H1 (cell line): ENCODE measurements at regions not wholly inside any gene's neighbourhood (a gene's known extent, or its start where the extent isn't known, plus 50 kb on each side); places are given as distances from the start of the nearest gene placed in this dataset.

Source experiments
- CTCF ChIA-PET: fragments of 300-600 bp; sonication (Branson Sonifier 250); formaldehyde crosslinking; loops from one replicate; lab custom pipeline; 2021; ENCODE audit not compliant: partially characterized antibody; lab: Charles Lee
- POLR2A ChIA-PET: fragments of 300-600 bp; sonication (Branson Sonifier 250); formaldehyde crosslinking; loops from one replicate; lab custom pipeline; 2021; ENCODE audit warnings: inconsistent platforms; ENCODE audit not compliant: partially characterized antibody; lab: Charles Lee
- DNase-seq, 2 experiments: peaks; one replicate each; pipeline versions ENCODE4 v3.0.0 to v3.0.0-alpha.2; 2010 to 2022; ENCODE audit warnings: low spot score in 2 of 2, low read depth in 1 of 2, mixed read lengths in 1 of 2
- FAIRE-seq: peaks from 2 replicates; lab custom pipeline; 2011; peaks lifted over from hg19 to GRCh38; lab: Jason Lieb, UNC
- H2AFZ ChIP-seq: 2 replicates; pipeline ENCODE4 v1.8.1; 2012; ENCODE audit warnings: low read length, inconsistent platforms
- H2AK5ac ChIP-seq: 2 replicates; pipeline ENCODE4 v1.6.1; 2013; ENCODE audit warnings: low read depth, low read length
- H2BK120ac ChIP-seq: replicated peaks from 2 replicates; pipeline ENCODE3; 2013; ENCODE audit warnings: low read depth, low read length, inconsistent platforms
- H2BK12ac ChIP-seq: 2 replicates; pipeline ENCODE4 v1.6.1; 2013; ENCODE audit warnings: low read depth, low read length
- H2BK15ac ChIP-seq: 2 replicates; pipeline ENCODE4 v1.6.1; 2013; ENCODE audit warnings: low read length
- H2BK20ac ChIP-seq: 2 replicates; pipeline ENCODE4 v1.6.1; 2013; ENCODE audit warnings: low read length
- H2BK5ac ChIP-seq: 2 replicates; pipeline ENCODE4 v1.6.1; 2013; ENCODE audit warnings: low read depth, low read length
- H3K14ac ChIP-seq: 2 replicates; pipeline ENCODE4 v1.6.1; 2013; ENCODE audit warnings: inconsistent platforms; ENCODE audit not compliant: insufficient read length
- H3K18ac ChIP-seq: 2 replicates; pipeline ENCODE4 v1.6.1; 2013; ENCODE audit warnings: low read length; ENCODE audit errors: extremely low read depth
- H3K23ac ChIP-seq: 2 replicates; pipeline ENCODE4 v1.6.1; 2013; ENCODE audit warnings: inconsistent platforms; ENCODE audit not compliant: insufficient read length
- H3K23me2 ChIP-seq: 2 replicates; pipeline ENCODE4 v1.6.1; 2013; ENCODE audit warnings: low read depth, low read length
- H3K27ac ChIP-seq: 2 replicates; pipeline ENCODE4 v1.6.1; 2011; ENCODE audit warnings: low read depth, low read length, inconsistent platforms
- H3K27me3 ChIP-seq, 4 experiments: replicated peaks in 1 of 4; 1 replicate in 1 of 4; 2 replicates in 3 of 4; pipeline versions ENCODE4 v1.6.1 to v1.8.1; 2011 to 2013; ENCODE audit warnings: low read length in 3 of 4, mild to moderate bottlenecking in 3 of 4, inconsistent platforms in 2 of 4, mixed read lengths in 2 of 4, moderate library complexity in 1 of 4; ENCODE audit not compliant: control insufficient read depth in 3 of 4, insufficient read depth in 3 of 4; ENCODE audit errors: extremely low read depth in 1 of 4
- H3K36me3 ChIP-seq, 4 experiments: 2 replicates each; pipeline versions ENCODE4 v1.6.1 to v1.8.1; 2011 to 2013; ENCODE audit warnings: mild to moderate bottlenecking in 4 of 4, low read length in 3 of 4, moderate library complexity in 2 of 4, control low read depth in 1 of 4, inconsistent platforms in 1 of 4; ENCODE audit not compliant: insufficient read depth in 4 of 4, control insufficient read depth in 2 of 4
- H3K4ac ChIP-seq: replicated peaks from 2 replicates; pipeline ENCODE3; 2013; ENCODE audit warnings: low read length, low read depth, mixed read lengths, inconsistent platforms; ENCODE audit not compliant: insufficient read length
- H3K4me1 ChIP-seq, 4 experiments: replicated peaks in 1 of 4; 1 replicate in 1 of 4; 2 replicates in 3 of 4; pipeline versions ENCODE4 v1.6.1 to v1.8.1; 2011 to 2013; ENCODE audit warnings: low read length in 3 of 4, inconsistent platforms in 2 of 4, mixed read lengths in 1 of 4; ENCODE audit not compliant: insufficient read depth in 4 of 4, control insufficient read depth in 3 of 4
- H3K4me2 ChIP-seq, 2 experiments: 2 replicates each; pipeline versions ENCODE4 v1.6.1 to v1.8.1; 2011 to 2013; ENCODE audit warnings: low read depth in 2 of 2, low read length in 2 of 2, control low read depth in 1 of 2, inconsistent platforms in 1 of 2, mild to moderate bottlenecking in 1 of 2; ENCODE audit not compliant: insufficient read depth in 1 of 2
- H3K4me3 ChIP-seq, 4 experiments: fragments of 200-600, 300-600 bp in 1 of 4; sonication (generic), shearing (Covaris generic), sonication (Bioruptor Twin) in 1 of 4; 2 replicates each; pipeline versions ENCODE4 v1.5.1 to v1.8.1; 2011 to 2016; ENCODE audit warnings: low read length in 4 of 4, low read depth in 3 of 4, control low read depth in 2 of 4, inconsistent platforms in 2 of 4, mild to moderate bottlenecking in 2 of 4, mixed read lengths in 1 of 4, moderate library complexity in 1 of 4; ENCODE audit not compliant: insufficient read depth in 2 of 4; ENCODE audit errors: extremely low read depth in 1 of 4
- H3K56ac ChIP-seq: replicated peaks from 2 replicates; pipeline ENCODE3; 2013; ENCODE audit warnings: low read depth, mild to moderate bottlenecking, mixed read lengths, low read length, inconsistent platforms; ENCODE audit not compliant: insufficient read length
- H3K79me1 ChIP-seq: 2 replicates; pipeline ENCODE4 v1.6.1; 2013; ENCODE audit warnings: low read depth, low read length, control low read depth
- H3K79me2 ChIP-seq, 2 experiments: 2 replicates each; pipeline versions ENCODE4 v1.6.1 to v1.8.1; 2012 to 2013; ENCODE audit warnings: low read length in 2 of 2, mild to moderate bottlenecking in 2 of 2, inconsistent platforms in 1 of 2; ENCODE audit not compliant: insufficient read depth in 2 of 2, control insufficient read depth in 1 of 2
- H3K9ac ChIP-seq, 4 experiments: replicated peaks in 1 of 4; 1 replicate in 1 of 4; 2 replicates in 3 of 4; pipeline versions ENCODE4 v1.6.1 to v1.8.1; 2011 to 2013; ENCODE audit warnings: low read depth in 3 of 4, low read length in 3 of 4, control low read depth in 2 of 4, mild to moderate bottlenecking in 2 of 4, moderate library complexity in 2 of 4, inconsistent platforms in 1 of 4; ENCODE audit errors: extremely low read depth in 1 of 4
- H3K9me3 ChIP-seq, 2 experiments: 2 replicates each; pipeline versions ENCODE4 v1.6.1 to v1.8.1; 2012 to 2013; ENCODE audit warnings: mild to moderate bottlenecking in 2 of 2, moderate library complexity in 2 of 2, control low read depth in 1 of 2, inconsistent platforms in 1 of 2, low read depth in 1 of 2, low read length in 1 of 2, mixed read lengths in 1 of 2; ENCODE audit not compliant: insufficient read depth in 2 of 2
- H4K20me1 ChIP-seq, 2 experiments: replicated peaks in 1 of 2; 2 replicates each; pipeline versions ENCODE3 to v1.8.1; 2011 to 2013; ENCODE audit warnings: inconsistent platforms in 2 of 2, low read length in 2 of 2, mild to moderate bottlenecking in 1 of 2; ENCODE audit not compliant: insufficient read depth in 2 of 2, control insufficient read depth in 1 of 2
- H4K5ac ChIP-seq: 2 replicates; pipeline ENCODE4 v1.6.1; 2013; ENCODE audit warnings: low read length, low read depth, mixed read lengths, inconsistent platforms; ENCODE audit not compliant: insufficient read length
- H4K8ac ChIP-seq: 2 replicates; pipeline ENCODE4 v1.8.0; 2013; ENCODE audit warnings: mild to moderate bottlenecking, moderate library complexity, low read length, inconsistent platforms; ENCODE audit not compliant: insufficient read depth; ENCODE audit errors: extremely low read depth
- H4K91ac ChIP-seq: replicated peaks from 2 replicates; pipeline ENCODE3; 2013; ENCODE audit warnings: low read length, mixed read lengths, inconsistent platforms; ENCODE audit not compliant: insufficient read length
- ATF2 ChIP-seq: IDR thresholded peaks from 2 replicates; pipeline ENCODE4 v1.6.1; 2012; ENCODE audit warnings: low read length, inconsistent platforms
- BCL11A ChIP-seq, 2 experiments: IDR thresholded peaks; one replicate each; pipeline ENCODE4 v1.6.1; 2011; ENCODE audit warnings: low read depth in 2 of 2, low read length in 2 of 2, mild to moderate bottlenecking in 2 of 2
- CBX8 ChIP-seq: fragments of 300-800, 300-1000 bp; sonication (generic); IDR thresholded peaks from 2 replicates; pipeline ENCODE4 v1.7.1; 2016; ENCODE audit warnings: low read depth, low read length, borderline replicate concordance
- EP300 ChIP-seq, 2 experiments: IDR thresholded peaks; 1 replicate in 1 of 2; 2 replicates in 1 of 2; pipeline ENCODE4 v1.6.1; 2011 to 2012; ENCODE audit warnings: low read depth in 2 of 2, low read length in 2 of 2, mild to moderate bottlenecking in 2 of 2, borderline replicate concordance in 1 of 2, inconsistent platforms in 1 of 2, moderate library complexity in 1 of 2
- FOSL1 ChIP-seq: IDR thresholded peaks from 2 replicates; pipeline ENCODE4 v1.6.1; 2011; ENCODE audit warnings: mild to moderate bottlenecking, low read depth, low read length, moderate library complexity; ENCODE audit not compliant: insufficient read depth
- KDM4A ChIP-seq: IDR thresholded peaks from one replicate; pipeline ENCODE4 v1.7.1; 2012; ENCODE audit warnings: low read depth, mild to moderate bottlenecking, moderate library complexity, low read length, inconsistent platforms; ENCODE audit not compliant: severe bottlenecking
- NANOG ChIP-seq: IDR thresholded peaks from 2 replicates; pipeline ENCODE4 v1.6.1; 2011; ENCODE audit warnings: low read length, low read depth, mild to moderate bottlenecking, inconsistent platforms; ENCODE audit not compliant: insufficient read depth, poor library complexity, severe bottlenecking
- PHF8 ChIP-seq: fragments of 200-600 bp; sonication (generic); conservative IDR thresholded peaks from 2 replicates; pipeline ENCODE4 v1.7.1; 2012; ENCODE audit warnings: low read depth, mild to moderate bottlenecking, inconsistent platforms, low read length, moderate library complexity
- RBBP5 ChIP-seq: IDR thresholded peaks from 2 replicates; pipeline ENCODE4 v1.7.1; 2012; ENCODE audit warnings: low read depth, mild to moderate bottlenecking, inconsistent platforms, low read length, moderate library complexity, borderline replicate concordance
- RFX5 ChIP-seq: IDR thresholded peaks from 2 replicates; pipeline ENCODE4 v1.6.1; 2011; ENCODE audit warnings: low read depth, low read length, improper control_type of control experiment, borderline replicate concordance
- SP4 ChIP-seq: IDR thresholded peaks from 2 replicates; pipeline ENCODE4 v1.6.1; 2012; ENCODE audit warnings: low read length, inconsistent platforms
- TAF7 ChIP-seq: optimal IDR thresholded peaks from 2 replicates; pipeline ENCODE3; 2011; ENCODE audit warnings: low read depth, mild to moderate bottlenecking, inconsistent platforms, low read length, moderate library complexity, borderline replicate concordance
- TBP ChIP-seq: IDR thresholded peaks from 2 replicates; pipeline ENCODE4 v1.6.1; 2011; ENCODE audit warnings: low read depth, low read length, improper control_type of control experiment
- TEAD4 ChIP-seq: IDR thresholded peaks from 2 replicates; pipeline ENCODE4 v1.6.1; 2012; ENCODE audit warnings: low read depth, low read length, inconsistent platforms, mixed read lengths

GRCh38 chr2:41344529-41344928, 703.3 kb upstream of the PKDCC start:
- Histone ChIP-seq H3K79me2 (no peaks in the 10 kb centered on the region), H2BK12ac (no peak overlapping the region), H3K79me1 (no peaks in the 10 kb centered on the region), H3K18ac (no peak overlapping the region), H3K23ac (no peak overlapping the region), H3K4ac (no peak overlapping the region), H3K9ac (no peak overlapping the region), H2BK120ac (no peak overlapping the region), H4K8ac (no peak overlapping the region), H2BK15ac (no peak overlapping the region), H3K4me3 (no peak overlapping the region), H3K27me3 (no peaks in the 10 kb centered on the region), H3K56ac (no peak overlapping the region), H2BK5ac (no peak overlapping the region), H3K4me2 (no peak overlapping the region), H3K36me3 (no peaks in the 10 kb centered on the region), H4K5ac (no peak overlapping the region), H3K27ac (no peak overlapping the region), H3K23me2 (no peaks in the 10 kb centered on the region), H3K9me3 (no peaks in the 10 kb centered on the region), H2BK20ac (no peak overlapping the region), H2AFZ (no peak overlapping the region), H2AK5ac (no peak overlapping the region), H4K20me1 (no peaks in the 10 kb centered on the region), H4K91ac (no peak overlapping the region), H3K4me1 (no peaks in the 10 kb centered on the region), H3K14ac (no peak overlapping the region)
- no peak for TF ChIP-seq FOSL1
- TF ChIP-seq EP300 (IDR thresholded peaks at IDR 0.05; ENCODE audit: borderline replicate concordance in 1 of 2, low read depth in 2 of 2, low read length in 2 of 2), result no peak
- TF ChIP-seq TAF7, result no peak
- TF ChIP-seq TBP, result no peak
- TF ChIP-seq CBX8, result no peak
- no peak for TF ChIP-seq RBBP5
- TF ChIP-seq BCL11A (IDR thresholded peaks at IDR 0.05; ENCODE audit: low read depth in 2 of 2, low read length in 2 of 2), result no peak
- TF ChIP-seq ATF2, result no peak
- TF ChIP-seq PHF8, result no peak
- no peak for TF ChIP-seq RFX5
- TF ChIP-seq SP4, result no peak
- no peak for TF ChIP-seq TEAD4
- TF ChIP-seq NANOG, result no peak
- TF ChIP-seq KDM4A, result no peak
- no peak for DNase-seq
- ChIA-PET CTCF (no interaction called here), POLR2A (no interaction called here)
- no peak for FAIRE-seq
